ENCODE measurements at regions not wholly inside any gene's neighbourhood (a gene's known extent, or its start where the extent isn't known, plus 50 kb on each side); places are given as distances from the start of the nearest gene placed in this dataset.

- no peak for TF ChIP-seq BCLAF1 (IDR thresholded peaks at IDR 0.05)
- no peak for TF ChIP-seq RAD51 (IDR thresholded peaks at IDR 0.05)
- TF ChIP-seq RCOR1 (conservative IDR thresholded peaks at IDR 0.05; ENCODE audit: low read depth, low read length): no peak
- TF ChIP-seq BACH1 (IDR thresholded peaks at IDR 0.05; ENCODE audit: borderline replicate concordance): no peak
- no peak for TF ChIP-seq POU2F2 (IDR thresholded peaks at IDR 0.05; ENCODE audit: borderline replicate concordance, low read depth, low read length)
- TF ChIP-seq CEBPZ (IDR thresholded peaks at IDR 0.05; ENCODE audit: low read depth, low read length): no peak
- no peak for TF ChIP-seq ESRRA (IDR thresholded peaks at IDR 0.05; ENCODE audit: low read length)
- no peak for TF ChIP-seq SP1 (IDR thresholded peaks at IDR 0.05; ENCODE audit: low read depth, low read length)
- TF ChIP-seq DPF2 (IDR thresholded peaks at IDR 0.05): no peak
- no peak for TF ChIP-seq FOS (IDR thresholded peaks at IDR 0.05; ENCODE audit: borderline replicate concordance, extremely low read depth, insufficient read length)
- TF ChIP-seq ELK1 (IDR thresholded peaks at IDR 0.05; ENCODE audit: low read depth, low read length): no peak
- TF ChIP-seq MTA2 (IDR thresholded peaks at IDR 0.05; ENCODE audit: low read depth): no peak
- no peak for TF ChIP-seq ZNF687 (IDR thresholded peaks at IDR 0.05)
Measured at GRCh38 chr11:69569306-69570200, 71.4 kb upstream of the CCND1 start (continued).
